HepG2 (cell line): ENCODE measurements at regions not wholly inside any gene's neighbourhood (a gene's known extent, or its start where the extent isn't known, plus 50 kb on each side); places are given as distances from the start of the nearest gene placed in this dataset.

ENCODE experiments used
- CTCF ChIP-seq: sonication (generic); formaldehyde crosslinking; IDR thresholded peaks from 2 replicates; pipeline ENCODE4 v1.5.0; 2020; ENCODE audit warnings: mild to moderate bottlenecking, missing genetic modification reagents, moderate library complexity
- EZH2 ChIP-seq: conservative IDR thresholded peaks from 2 replicates; pipeline ENCODE4 v1.6.1; 2012; ENCODE audit warnings: mild to moderate bottlenecking, low read depth, low read length, moderate library complexity
- FOSL2 ChIP-seq: sonication (generic); formaldehyde crosslinking; IDR thresholded peaks from 2 replicates; pipeline ENCODE4 v1.4.0; 2020; ENCODE audit warnings: missing genetic modification reagents
- GFI1 ChIP-seq: sonication (generic); formaldehyde crosslinking; IDR thresholded peaks from 2 replicates; pipeline ENCODE4 v1.5.0; 2020; ENCODE audit warnings: missing genetic modification reagents, mild to moderate bottlenecking, borderline replicate concordance
- HHEX ChIP-seq: IDR thresholded peaks from 2 replicates; pipeline ENCODE4 v1.6.1; 2016; ENCODE audit warnings: control low read depth
- MTF2 ChIP-seq: sonication (generic); formaldehyde crosslinking; IDR thresholded peaks from 2 replicates; pipeline ENCODE4 v1.5.0; 2020; ENCODE audit warnings: missing genetic modification reagents, borderline replicate concordance
- MYC ChIP-seq: sonication (generic); formaldehyde crosslinking; IDR thresholded peaks from 2 replicates; pipeline ENCODE4 v1.9.0; 2021; ENCODE audit warnings: missing genetic modification reagents, borderline replicate concordance
- NR2F6 ChIP-seq, 2 experiments: IDR thresholded peaks; 2 replicates each; pipeline ENCODE4 v1.6.1; 2016; ENCODE audit warnings: antibody characterized with exemption in 1 of 2, mild to moderate bottlenecking in 1 of 2
- POLR2AphosphoS5 ChIP-seq: IDR thresholded peaks from 2 replicates; pipeline ENCODE4 v1.6.1; 2012; ENCODE audit warnings: low read depth, low read length
- PPARG ChIP-seq: conservative IDR thresholded peaks from 2 replicates; pipeline ENCODE4 v1.6.1; 2016; ENCODE audit warnings: missing biosample characterization, missing genetic modification reagents
- TAF1 ChIP-seq: sonication (generic); formaldehyde crosslinking; IDR thresholded peaks from 2 replicates; pipeline ENCODE4 v1.4.0; 2020; ENCODE audit warnings: missing genetic modification reagents
- ZNF570 ChIP-seq: sonication (generic); formaldehyde crosslinking; IDR thresholded peaks from 2 replicates; pipeline ENCODE4 v1.4.0; 2020; ENCODE audit warnings: mild to moderate bottlenecking, missing genetic modification reagents, borderline replicate concordance

GRCh38 chr4:27366104-27366823 lies 505.6 kb downstream of the STIM2 start:
- TF ChIP-seq CTCF (CRISPR knock-in tag) (no peak), PPARG (CRISPR knock-in tag) (no peak), NR2F6 (IDR thresholded peaks at IDR 0.05) (no peak), NR2F6 (CRISPR knock-in tag; IDR thresholded peaks at IDR 0.05) (no peak), POLR2AphosphoS5 (no peak), MYC (no peak), TAF1 (CRISPR knock-in tag) (no peak), FOSL2 (no peak), ZNF570 (CRISPR knock-in tag) (no peak), EZH2 (no peak), GFI1 (CRISPR knock-in tag) (no peak), MTF2 (CRISPR knock-in tag) (no peak), HHEX (CRISPR knock-in tag) (no peak)
